HG03378 (cell line): ENCODE measurements at regions not wholly inside any gene's neighbourhood (a gene's known extent, or its start where the extent isn't known, plus 50 kb on each side); places are given as distances from the start of the nearest gene placed in this dataset.

Experiments used
- ATAC-seq: cut with Tn5 transposase; IDR thresholded peaks from one replicate; pipeline ENCODE4 v1.9.1; 2021; ENCODE audit warnings: mild to moderate bottlenecking, moderate library complexity; ENCODE audit not compliant: unreplicated experiment

- ATAC-seq, result no peak
Measured at GRCh38 chr2:576292-576691, 100.9 kb downstream of the TMEM18 start.

DNA sequence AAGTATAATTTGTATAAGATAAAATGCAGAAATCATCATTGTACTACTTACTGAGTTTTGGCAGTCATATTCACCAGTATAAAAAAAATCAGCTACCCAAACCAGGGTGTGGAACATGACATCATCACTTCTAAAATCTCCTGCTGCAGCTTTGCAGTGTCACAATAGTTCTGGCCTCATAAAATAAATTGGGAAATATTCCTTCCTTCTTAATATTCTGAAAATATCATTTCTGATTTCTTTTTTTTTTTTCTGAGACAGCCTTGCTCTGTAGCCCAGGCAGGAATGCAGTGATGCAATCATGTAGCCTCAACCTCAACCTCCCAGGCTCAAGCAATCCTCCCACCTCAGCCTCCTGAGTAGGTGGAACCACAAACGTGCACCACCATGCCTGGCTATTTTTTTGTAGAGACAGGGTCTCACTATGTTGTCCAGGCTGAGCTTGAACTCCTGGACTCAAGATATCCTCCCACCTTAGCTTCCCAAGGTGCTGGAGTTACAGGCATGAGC is 101.4 kb downstream of the TMEM18 start:
- ATAC-seq, result no peak

GRCh38 chr2:575030-575726 is 102.0 kb downstream of the TMEM18 start:
- no peak for ATAC-seq

GRCh38 chr2:573805-574392 is 103.3 kb downstream of the TMEM18 start:
- ATAC-seq, result no peak

DNA sequence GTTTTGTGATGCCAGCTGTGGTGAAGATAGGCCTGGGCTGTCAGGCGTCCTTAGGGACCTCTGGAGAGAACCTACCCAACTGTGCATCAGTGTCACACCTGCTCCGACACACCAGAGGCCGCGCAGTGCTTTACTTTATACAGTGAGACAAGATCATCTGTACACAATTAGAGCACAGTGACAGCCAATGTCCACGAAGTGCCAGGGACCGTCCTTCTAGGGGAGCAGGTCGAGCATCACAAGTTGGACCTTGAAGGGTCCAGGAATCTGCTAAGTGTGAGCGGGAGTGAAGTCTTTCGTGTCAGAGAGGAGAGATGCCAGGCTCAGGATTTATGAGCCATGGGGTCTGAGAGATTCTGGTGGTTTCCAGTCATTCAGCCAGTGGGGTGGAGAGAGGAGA is 104.2 kb downstream of the TMEM18 start:
- no peak for ATAC-seq

DNA sequence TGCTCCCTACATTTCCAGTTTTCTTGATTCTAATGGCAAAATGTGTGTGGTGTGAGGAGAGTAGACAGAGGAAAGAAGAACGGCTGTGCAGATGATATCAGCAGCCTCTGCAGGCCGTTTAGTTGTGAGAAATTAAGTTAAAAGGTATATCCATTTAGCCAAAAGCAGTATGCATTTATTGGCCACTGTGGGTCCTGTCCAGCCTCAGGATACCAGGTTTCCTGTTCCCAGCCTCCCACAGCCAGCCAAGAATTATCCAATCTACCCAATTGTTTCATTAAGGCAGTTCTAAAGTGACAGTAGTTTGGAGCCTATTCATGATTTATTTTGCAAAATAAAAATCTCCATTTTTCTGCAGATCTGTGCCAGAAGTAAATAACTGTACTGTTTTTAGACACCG is 107.5 kb downstream of the TMEM18 start:
- no peak for ATAC-seq

GRCh38 chr2:568639-569235 is 108.5 kb downstream of the TMEM18 start:
- ATAC-seq, result no peak

DNA sequence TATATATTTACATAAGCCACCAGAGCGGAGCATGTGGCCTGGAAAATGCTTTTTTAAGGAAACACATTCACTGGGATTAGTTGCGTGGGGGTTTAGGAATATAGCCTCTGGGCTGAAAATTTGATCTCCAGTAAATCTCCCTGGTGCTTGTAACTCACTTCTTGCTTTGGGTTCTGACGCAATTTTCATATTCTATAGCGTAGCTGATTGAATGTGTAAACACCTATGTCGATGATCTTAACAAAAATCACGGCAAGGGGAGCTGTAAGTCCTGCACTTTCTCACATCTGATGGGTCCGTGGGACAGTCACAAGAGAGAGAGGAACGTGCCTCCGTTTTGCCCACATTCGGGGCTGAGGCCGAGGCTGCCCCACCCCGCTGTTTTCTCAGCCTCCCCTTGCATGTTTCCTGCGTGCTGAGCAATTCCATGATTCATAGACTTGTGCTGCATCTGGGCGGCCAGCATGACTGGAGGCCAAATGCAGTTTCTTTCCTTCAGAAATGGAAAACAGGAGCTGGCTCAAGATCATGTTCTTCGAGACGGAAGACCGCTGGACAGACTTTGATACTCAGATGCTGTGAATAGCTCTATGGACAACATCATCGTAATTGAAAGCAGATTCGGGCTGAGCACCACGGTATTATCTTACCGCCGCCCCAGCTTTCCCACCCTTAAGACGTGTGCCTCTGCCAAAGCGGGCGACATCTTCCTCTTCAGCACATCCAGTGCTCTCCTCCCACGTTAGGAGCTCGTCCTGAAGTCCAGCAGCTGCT is 109.2 kb downstream of the TMEM18 start:
- ATAC-seq, result no peak

DNA sequence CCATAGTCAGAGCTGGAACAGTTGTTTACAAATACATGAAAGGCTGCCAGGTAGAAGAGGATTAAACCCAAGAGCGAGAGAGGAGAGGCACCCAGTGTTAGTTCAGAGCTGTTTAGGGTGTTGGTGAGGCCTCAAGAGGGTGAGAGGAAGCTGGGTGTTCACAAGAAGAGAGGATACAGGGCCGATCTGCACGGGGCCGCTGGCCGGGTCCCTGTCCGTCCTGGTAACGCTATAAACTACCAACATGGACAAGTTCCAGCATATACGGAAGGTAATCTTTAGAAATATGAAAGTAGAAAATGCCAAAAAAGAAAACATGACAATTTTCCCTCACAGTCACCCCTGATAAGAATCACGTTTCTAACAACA is 109.7 kb downstream of the TMEM18 start:
- ATAC-seq, result no peak

DNA sequence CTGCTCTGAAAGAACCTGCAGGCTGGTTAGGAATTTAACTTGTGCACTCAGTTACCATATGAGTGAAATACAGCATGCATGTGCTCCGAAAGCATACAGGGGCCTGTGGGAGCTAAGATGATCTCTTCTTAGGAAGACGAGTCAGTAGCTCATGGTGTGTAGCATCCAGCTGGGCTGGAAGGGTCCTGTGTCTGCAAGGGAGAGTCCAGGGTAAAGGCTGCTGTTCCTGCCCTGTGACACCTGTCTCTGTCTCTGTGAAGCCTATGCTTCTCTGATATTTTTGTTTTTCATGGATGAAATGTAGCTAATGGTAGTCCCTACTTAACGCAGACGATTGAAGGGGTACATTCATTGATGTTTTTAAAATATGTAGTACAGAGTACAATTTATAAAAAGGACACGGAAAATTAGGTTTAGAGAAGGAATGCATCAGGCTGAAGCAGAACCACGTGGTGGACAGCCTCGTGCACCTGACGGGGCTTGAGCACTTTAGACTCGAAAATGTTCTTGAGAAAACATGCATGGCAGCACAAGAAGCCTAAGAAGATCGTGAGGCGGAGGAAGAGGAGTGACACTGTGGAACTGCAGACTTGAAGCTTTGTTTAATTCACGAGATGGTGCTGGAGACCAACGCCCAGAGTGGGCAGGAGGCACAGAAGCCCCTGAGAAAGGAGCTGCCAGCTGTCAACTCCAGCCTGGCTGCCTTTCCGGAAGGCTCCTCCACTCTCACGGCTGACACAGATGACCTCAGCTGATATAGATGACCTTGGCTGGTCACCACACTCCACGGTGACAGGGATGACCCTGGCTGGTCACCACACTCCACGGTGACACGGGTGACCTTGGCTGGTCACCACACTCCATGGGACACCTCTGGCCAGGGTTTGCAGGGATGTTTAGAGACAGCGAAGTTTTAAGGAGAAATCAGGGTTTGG is 110.6 kb downstream of the TMEM18 start:
- no peak for ATAC-seq

DNA sequence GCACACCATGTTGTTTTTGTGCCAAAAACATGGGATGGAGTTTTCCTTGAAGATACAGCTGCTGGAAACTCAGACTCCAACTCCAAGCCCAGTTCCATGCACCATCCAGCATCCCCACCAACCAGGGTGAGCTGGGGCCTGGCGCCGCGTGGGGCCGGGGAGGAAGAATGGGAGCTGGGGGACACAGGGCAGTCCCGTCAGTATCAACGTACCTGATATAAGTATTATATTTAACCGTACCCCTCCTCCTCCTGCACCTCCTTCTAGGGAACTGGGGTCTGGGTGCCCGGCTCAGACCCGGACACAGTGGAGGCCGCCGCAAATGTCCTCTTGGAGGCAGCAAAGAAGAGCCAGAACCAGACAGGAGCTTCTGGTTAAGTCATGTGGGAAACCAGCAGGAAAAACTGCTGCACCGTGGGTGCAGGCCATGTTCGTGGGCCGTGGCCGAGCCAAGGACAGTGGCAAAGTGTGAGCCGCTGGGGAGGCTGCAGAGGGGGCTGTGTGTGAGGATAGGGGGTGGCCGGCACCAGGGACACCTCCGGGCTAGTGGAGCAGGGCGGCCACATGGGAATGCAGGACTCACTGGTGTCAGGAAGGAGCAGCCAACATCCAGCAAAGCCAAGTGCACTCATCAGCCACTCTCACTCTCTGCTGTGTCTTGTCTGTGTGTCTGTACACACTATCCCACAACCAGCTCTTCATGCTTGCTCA is 112.6 kb downstream of the TMEM18 start:
- no peak for ATAC-seq

GRCh38 chr2:563512-563911 is 113.7 kb downstream of the TMEM18 start:
- no peak for ATAC-seq

- ATAC-seq, result no peak
Measured at GRCh38 chr2:562391-563364, 114.5 kb downstream of the TMEM18 start.

GRCh38 chr2:558879-559278 is 118.3 kb downstream of the TMEM18 start:
- no peak for ATAC-seq

GRCh38 chr2:558302-558642 is 118.9 kb downstream of the TMEM18 start:
- no peak for ATAC-seq

- ATAC-seq, result no peak
Measured at GRCh38 chr2:557635-558301, 119.4 kb downstream of the TMEM18 start.

GRCh38 chr2:556485-556884 is 120.7 kb downstream of the TMEM18 start:
- no peak for ATAC-seq

- ATAC-seq, result no peak
Measured at GRCh38 chr2:555164-555922, 121.9 kb downstream of the TMEM18 start.
